DMS153 treated with DMSO at 0.1 percent for 48 hours (cell line): ENCODE measurements at regions not wholly inside any gene's neighbourhood (a gene's known extent, or its start where the extent isn't known, plus 50 kb on each side); places are given as distances from the start of the nearest gene placed in this dataset.

ENCODE experiments used
- DNase-seq: peaks from one replicate; lab custom pipeline; 2025; ENCODE audit not compliant: unreplicated experiment; lab: John Stamatoyannopoulos, UW

DNA sequence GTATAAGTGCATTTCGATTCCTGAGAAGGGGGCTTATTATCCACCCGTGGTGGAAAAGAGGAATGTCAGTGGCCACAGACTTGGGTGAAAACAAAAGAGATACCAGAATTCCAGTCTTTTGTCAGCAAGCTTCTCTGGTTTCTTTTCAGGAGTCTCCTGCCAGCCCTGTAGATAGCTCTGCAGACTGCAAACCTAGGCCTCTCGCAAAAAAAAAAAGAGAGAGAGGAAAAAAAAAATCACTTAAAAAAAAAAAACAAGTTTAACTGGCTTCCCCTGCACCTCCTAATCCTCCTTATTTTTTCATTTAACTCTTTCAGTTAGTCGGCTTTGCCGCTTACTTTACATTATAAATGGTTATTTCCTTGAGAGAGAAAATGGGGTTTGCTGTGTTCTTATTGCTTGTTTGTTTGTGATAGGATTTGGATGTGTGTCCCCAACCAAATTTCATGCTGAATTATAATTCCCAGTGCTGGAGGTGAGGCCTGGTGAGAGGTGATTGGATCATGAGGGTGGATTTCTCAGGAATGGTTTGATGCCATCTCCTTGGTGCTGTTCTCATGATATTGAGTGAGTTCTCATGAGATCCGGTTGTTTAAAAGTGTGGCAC, 170.0 kb downstream of the BCL11B start:
- no peak for DNase-seq

DNA sequence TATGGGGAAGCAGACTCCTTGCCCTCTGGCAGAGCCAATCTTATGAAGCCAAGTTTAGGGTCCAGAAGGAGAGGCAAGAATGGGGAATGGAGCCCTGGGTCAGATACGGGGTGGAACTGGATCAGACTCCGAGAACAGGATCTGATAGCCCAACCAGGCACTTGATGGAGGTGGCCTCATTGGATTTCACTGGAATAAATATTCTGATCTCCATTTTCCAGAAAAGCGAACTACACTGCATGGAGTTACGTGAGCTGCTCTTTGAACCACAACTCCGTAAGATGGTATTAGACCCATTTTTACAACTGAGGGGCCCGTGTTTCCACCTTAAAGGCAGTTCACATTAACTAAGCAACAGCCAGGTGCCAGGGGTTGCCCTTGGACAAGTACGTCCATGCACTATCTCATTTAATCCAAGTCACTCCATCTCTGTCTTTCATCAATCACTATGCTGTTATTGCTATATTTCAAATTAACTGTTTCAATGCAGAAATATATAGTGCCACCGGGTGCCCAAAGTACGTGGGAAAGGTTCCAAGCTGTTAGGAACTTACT, 155.2 kb downstream of the BCL11B start:
- no peak for DNase-seq

DNA sequence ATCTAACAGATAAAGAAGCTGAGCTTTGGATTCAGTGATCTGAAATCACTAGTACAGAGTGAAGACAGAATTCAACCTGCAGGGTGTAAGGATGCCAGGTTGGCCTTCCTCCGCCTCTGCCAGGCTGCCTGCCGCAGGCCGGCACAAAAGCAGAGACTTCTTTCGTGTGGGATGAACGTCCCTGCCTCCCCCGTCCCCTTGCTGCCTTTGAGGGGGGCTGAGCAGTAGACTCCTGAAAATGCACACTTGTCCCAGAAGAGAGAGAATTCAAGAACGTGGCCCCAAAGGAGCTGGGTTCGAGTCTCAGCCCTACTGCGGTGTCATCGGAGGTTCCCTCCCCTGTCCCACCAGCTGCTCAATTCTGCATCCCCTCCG, 154.3 kb downstream of the BCL11B start:
- DNase-seq = no peak

DNA sequence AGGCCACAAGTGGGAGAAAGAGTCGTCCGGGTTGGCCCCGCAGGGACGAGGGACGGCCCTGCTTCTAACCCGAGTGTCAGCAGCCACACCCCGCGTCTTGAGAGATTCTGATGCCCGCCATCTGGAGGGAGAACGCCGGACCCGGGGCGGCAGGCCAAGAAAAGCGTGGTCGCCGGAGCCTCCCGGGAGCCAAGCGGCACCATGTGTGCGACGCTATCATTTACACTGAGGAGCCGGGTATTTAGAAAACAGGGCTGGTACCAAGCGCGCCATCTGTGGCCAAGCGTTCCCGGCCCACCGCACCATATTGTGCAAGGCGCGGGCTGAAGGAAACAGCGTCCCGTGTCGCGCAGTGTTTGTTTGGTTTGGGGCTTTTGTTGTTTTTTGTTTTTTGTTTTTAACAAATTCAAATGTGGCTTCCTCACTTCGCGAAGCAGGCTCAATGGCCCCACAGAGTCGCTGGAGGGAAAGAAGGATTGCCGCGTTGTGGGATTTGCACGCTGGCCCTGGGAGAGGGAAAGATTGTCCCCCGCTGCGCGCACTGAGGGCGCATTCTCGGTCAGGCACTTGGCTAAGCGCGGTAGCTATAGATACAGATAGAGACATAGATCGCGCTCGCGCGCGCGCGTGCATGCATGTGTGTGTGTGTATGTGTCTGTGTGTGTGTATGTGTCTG, 153.8 kb downstream of the BCL11B start:
- no peak for DNase-seq

DNA sequence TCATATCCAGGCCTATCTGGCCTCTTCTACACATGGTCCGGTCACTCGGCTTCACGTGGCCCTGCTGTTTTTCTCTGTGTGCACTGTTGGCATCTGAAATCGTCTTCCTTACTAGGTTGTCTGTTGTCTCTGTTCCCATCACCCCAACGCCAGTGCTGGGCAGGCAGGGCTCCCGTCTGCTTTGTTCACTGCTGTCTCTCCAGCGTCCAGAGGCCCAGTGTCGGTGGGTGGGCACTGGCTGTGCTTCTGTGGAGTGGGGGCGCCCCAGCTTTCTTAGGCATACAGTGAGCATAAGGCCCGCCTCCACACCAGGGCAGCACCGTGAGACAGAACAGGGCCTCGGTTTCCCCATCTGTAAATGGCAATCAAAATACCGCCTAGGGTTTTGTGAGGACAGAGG, 153.1 kb downstream of the BCL11B start:
- DNase-seq = no peak
